Frontal cortex (tissue), 3 donors: ENCODE measurements at regions not wholly inside any gene's neighbourhood (a gene's known extent, or its start where the extent isn't known, plus 50 kb on each side); places are given as distances from the start of the nearest gene placed in this dataset.

Source experiments
- DNase-seq, 2 donors: peaks; one replicate each; pipeline ENCODE4 v3.0.0; 2012; ENCODE audit warnings: low spot score in 2 of 2
- FAIRE-seq: peaks from 2 replicates; lab custom pipeline; 2012; peaks lifted over from hg19 to GRCh38; lab: Jason Lieb, UNC
- donor health status: control.
- donor health status: control.
- donor health status: control.

- no peak for DNase-seq
- no peak for FAIRE-seq
Observed at GRCh38 chrX:117215683-117216082, 752.9 kb upstream of the CT83 start.

GRCh38 chrX:117196481-117196880 lies 733.7 kb upstream of the CT83 start:
- FAIRE-seq (no peak), DNase-seq (no peak)

GRCh38 chrX:117147249-117147648 lies 684.5 kb upstream of the CT83 start:
- DNase-seq (no peak), FAIRE-seq (no peak)

DNA sequence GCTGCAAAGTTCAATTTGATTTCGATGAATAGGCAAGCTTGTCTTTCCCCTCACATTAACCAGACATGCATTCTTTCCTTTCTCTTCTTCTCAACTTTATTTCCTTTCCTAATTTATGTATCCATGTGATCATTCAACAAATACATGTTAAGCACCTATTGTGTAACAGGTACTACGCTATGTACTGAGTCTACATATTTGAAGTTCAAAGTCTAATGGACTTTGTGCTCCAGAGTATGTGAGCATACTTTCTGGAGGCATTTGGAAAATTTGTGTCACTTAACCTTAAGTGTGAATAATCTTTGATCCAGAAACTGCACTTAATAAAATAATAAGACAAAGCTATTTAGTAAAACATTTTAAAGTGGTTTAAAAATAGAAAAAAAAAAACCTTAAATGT lies 675.3 kb upstream of the CT83 start:
- FAIRE-seq (no peak), DNase-seq (no peak)

DNA sequence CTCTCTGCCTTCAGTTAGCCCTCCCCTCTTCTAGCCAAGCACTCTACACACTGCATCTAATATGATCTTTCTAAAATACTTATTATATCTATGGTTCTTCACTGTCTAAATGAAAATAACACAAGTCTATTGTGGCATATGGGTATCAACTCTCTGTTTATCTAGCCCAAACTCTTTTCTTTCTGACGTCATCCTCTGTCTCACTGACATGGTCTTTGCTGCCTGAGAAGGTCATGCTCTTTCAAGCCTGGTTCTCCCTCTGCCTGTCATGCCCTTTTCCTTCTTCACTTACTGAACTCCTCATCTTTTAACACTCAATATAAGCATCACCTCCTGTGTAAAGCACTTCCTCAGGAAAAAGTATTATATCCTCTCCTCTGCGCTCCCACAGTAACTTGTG lies 672.2 kb upstream of the CT83 start:
- DNase-seq (no peak), FAIRE-seq (no peak)

DNA sequence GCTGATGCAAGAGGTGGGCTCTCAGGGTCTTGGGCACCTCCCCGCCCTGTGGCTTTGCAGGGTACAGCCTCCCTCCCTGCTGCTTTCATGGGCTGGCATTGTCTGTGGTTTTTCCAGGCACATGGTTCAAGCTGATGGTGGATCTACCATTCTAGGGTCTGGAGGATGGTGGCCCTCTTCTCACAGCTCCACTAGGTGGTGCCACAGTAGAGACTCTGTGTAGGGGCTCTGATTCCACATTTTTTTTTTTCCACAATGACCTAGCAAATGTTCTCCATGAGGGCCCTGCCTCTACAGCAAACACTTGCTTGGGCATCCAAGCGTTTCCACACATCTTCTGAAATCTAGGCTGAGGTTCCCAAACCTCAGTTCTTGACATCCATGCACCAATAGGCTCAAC lies 657.9 kb upstream of the CT83 start:
- FAIRE-seq: no peak
- DNase-seq: no peak

DNA sequence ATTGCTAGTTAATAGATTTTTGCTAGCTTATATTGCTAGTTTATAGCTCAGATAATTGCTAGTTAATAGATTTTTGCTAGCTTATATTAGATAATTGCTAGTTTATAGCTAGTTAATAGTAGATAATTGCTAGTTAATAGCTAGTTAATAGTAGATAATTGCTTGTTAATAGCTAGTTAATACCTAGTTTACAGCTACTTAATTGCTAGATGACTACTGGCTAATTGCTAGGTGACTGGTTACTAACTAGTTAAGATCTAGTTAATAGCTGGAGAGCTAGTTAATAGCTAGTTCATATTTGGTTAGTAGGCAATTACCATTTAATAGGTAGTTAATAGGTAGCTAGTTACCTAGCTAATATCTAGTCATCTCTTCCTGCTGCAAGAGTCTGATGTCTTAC lies 633.8 kb upstream of the CT83 start:
- DNase-seq: no peak
- no peak for FAIRE-seq

DNA sequence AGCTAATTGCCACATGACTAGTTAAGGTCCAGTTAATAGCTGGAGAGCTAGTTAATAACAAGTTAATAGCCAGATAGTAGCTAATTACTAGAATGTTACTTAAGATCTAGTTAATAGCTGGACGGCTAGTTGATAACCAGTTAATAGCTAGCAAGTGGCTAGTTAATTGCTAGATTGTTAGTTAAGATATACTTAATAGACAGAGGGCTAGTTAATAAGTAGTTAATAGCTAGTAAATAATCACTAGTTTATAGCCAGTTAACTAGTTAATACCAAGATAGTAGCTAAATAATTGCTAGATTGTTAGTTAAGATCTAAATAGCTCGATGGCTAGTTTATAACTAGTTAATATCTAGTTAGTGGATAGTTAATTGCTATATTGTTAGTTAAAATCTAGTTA lies 632.6 kb upstream of the CT83 start:
- DNase-seq (no peak), FAIRE-seq (no peak)

GRCh38 chrX:117094149-117094548 lies 631.4 kb upstream of the CT83 start:
- FAIRE-seq (no peak), DNase-seq (no peak)

- DNase-seq (no peak), FAIRE-seq (no peak)
Observed at GRCh38 chrX:117093319-117093718, 630.5 kb upstream of the CT83 start.

- FAIRE-seq (no peak), DNase-seq (no peak)
Observed at GRCh38 chrX:117092641-117093040, 629.9 kb upstream of the CT83 start.

GRCh38 chrX:117063224-117063623 lies 600.4 kb upstream of the CT83 start:
- DNase-seq: no peak
- FAIRE-seq: no peak

DNA sequence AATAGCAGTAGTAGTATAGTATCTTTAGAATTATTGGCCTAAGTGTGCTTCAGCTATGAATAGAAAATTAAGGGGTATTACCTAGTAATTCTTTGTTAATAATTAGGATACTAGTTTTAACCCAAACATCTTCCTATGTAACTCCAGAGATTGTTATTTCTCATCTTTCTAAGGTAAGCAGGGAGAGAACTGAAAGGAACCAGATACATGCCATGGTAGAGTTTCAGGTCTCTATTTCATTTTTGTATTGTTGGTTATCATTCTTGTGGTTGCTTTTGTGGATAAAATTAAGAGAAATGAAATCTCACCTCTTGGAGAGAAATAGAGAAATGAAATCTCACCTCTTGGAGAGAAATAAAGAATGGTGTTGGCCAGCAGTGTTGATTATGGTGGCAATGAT lies 597.1 kb upstream of the CT83 start:
- DNase-seq (no peak), FAIRE-seq (no peak)

GRCh38 chrX:117053260-117053659 lies 590.5 kb upstream of the CT83 start:
- no peak for DNase-seq
- no peak for FAIRE-seq

DNA sequence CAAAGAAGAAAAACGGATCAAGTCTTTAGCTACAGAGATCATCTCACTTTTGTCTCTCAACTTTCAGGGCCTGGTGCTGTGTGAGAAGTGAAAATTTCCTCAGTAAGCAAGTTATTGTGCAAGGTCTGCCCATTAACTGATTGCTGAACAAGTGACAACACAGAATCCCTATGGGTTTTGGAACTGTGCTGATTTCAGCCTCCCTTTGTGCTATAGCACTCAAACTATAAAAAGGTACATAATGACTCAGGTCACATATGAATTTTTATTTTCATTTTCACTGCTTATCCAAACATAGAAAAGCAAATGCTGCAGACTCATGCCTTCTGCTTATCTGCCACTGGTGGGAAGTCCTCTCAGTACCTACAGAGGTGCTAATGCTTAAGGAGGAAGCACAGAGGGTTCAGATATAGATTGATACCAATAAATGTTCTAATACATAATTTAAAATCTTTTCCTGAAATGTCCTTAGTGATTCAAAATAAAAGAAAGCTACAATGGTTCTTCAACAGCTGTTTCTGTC lies 576.2 kb upstream of the CT83 start:
- DNase-seq: no peak

GRCh38 chrX:117010243-117010642 lies 547.5 kb upstream of the CT83 start:
- DNase-seq (no peak), FAIRE-seq (no peak)

More for the DNA sequence above, 576.2 kb upstream of the CT83 start:
- no peak for FAIRE-seq

DNA sequence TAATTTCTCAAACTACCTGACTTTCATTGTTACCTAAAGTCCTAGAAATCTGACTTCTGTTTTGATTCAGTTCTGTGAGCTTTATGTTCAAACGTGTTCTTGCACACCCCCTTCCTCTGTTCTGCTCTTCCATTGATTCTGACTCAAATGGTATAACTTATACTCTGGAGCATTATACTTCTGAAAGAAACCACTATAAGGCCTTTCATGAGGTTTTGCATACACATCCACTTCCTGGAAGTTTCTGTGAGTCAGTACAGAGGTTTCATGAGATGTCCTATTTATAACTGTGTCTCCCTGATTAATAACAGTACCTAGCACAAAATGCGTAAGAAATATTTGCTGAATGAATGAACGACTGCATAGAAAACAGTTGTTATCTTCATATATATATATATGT lies 540.2 kb upstream of the CT83 start:
- DNase-seq (no peak), FAIRE-seq (no peak)

DNA sequence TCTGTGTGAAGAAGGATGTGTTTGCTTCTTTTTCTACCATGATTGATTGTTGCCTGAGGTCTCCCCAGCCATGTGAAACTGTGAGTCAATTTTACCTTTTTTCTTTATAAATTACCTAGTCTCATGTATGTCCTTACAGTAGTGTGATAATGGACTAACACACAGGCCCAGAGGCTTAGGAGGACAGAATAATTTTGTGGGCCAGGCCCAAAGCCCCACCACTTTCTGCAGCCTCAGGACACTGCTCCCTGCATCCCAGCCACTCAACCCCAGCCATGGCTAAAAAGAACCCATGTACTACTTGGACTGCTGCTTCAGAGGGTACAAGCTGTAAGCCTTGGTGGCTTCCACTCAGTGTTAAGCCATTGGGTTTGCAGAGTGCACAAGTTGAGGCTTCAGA lies 512.7 kb upstream of the CT83 start:
- no peak for DNase-seq

GRCh38 chrX:116972362-116972761 lies 509.6 kb upstream of the CT83 start:
- FAIRE-seq (no peak), DNase-seq (no peak)

More for the DNA sequence above, 512.7 kb upstream of the CT83 start:
- no peak for FAIRE-seq

DNA sequence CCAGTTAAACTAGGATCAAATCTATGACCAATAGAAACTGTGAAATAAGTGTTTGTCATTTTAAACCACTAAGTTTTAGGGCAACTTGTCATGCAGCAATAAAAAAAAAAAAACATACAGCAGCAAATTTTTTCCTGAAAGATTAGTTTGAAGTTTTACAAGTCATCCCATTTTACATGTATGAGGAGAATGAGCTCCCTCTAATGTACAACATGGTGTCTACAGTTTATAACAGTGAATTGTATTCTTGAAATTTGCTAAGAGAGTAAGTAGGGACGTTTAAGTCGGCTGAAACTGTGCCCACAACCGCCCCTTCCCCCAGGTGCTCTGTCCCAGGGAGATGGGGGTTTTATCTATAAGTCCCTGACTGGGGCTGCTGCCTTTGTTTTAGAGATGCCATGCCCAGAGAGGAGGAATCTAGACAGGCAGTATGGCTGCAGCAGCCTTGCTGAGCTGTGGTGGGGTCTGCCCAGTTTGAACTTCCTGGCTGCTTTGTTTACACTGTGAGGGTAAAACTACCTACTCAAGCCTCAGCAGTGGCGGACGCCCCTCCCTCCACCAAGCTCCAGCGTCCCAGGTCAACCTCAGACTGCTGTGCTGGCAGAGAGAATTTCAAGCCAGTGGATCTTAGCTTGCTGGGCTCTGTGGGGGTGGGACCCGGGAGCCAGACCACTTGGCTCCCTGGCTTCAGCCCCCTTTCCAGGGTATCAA lies 499.3 kb upstream of the CT83 start:
- FAIRE-seq (no peak), DNase-seq (peak in 1 of 2 donors; percentile 0)

DNA sequence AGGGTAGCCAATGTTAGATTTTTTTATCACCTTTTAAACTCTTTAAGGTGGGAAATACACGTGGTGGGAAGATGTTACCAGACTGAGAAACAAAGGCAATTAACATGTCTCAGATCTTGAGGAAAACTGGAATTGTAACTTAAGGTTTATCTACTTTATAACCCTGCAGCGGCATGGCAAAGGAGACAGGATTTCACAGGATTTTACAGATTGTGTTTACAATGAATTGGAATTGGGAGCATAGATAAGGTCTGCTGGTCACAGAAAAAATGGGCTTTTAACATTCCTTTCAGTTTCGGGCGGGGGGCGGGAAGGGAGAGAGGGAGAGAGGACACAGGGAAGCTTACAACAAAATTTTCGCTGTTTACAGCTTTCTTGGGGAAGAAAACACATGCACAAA lies 467.5 kb upstream of the CT83 start:
- FAIRE-seq (no peak), DNase-seq (no peak)

- FAIRE-seq: no peak
- no peak for DNase-seq
Observed at GRCh38 chrX:116897526-116897925, 434.8 kb upstream of the CT83 start.
